GM21717 (cell line): ENCODE measurements at regions not wholly inside any gene's neighbourhood (a gene's known extent, or its start where the extent isn't known, plus 50 kb on each side); places are given as distances from the start of the nearest gene placed in this dataset.
A peak's percentile ranks its signal among the peaks of the same experiment; 100 is the strongest.

ENCODE experiments used
- ATAC-seq: cut with Tn5 transposase; IDR thresholded peaks from one replicate; pipeline ENCODE4 v1.9.1; 2021; ENCODE audit warnings: mild to moderate bottlenecking, moderate library complexity; ENCODE audit not compliant: unreplicated experiment

DNA sequence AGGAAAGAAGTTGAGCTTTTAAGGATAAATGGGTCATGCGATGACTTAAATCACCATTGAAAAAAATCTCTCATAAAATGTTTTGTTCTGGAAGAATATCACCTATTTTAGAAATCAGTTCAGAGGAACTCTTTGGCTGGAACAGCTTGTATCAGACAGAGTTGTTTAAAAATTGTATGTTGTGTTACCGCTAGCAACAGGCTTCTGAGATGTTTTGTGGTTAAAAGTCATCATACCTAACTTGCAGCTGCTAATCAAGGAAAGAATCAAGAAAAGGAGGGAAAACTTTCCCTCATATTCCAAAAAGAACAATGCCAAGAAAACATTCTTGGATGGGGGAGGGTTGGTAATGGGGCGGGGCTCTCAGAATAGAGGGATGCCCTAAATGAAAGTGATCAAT, 220.7 kb upstream of the CITED2 start:
- ATAC-seq: no peak

DNA sequence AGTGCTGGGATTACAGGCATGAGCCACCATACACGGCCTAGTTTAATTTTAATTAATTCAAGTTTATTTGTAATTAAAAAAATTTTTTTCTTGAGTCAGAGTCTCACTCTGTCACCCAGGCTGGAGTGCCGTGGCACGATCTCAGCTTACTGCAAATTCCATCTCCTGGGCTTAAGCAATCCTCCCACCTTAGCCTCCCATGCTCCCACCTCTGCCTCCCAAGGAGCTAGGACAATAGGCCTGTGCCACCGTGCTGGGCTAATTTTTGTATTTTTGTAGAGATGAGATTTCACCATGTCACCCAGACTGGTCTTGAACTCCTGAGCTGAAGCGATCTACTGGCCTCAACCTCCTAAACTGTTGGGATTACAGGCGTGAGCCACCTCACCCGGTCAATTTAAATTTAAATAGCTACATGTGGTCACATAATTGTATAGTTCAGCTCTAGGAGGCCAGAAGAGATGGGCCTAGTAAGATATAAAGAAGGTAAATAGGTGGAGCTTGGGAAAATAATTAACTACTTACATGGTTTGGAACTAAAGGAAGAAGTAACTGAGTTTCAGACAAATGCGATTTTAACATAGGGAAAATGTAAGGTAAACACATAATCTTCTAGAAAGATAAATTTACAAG, 220.0 kb upstream of the CITED2 start:
- no peak for ATAC-seq

DNA sequence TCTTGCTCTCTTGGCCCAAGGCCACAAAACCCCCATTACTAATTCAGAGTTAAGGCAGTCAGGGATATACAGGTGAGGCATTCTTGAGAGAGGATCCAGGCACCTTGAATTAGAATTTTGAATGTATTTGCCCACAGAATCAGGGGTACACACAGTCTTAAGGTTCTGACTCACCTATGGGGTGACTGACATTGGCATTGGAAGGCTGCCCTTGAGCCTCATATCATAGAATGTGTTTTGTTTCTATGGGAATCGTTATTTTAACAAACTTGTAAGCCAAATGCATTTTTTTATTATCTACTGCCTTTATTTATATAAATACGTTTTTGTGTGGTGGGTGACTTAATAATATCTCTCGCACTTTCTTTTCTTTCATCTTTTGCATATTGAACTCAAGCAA, 218.6 kb upstream of the CITED2 start:
- no peak for ATAC-seq

DNA sequence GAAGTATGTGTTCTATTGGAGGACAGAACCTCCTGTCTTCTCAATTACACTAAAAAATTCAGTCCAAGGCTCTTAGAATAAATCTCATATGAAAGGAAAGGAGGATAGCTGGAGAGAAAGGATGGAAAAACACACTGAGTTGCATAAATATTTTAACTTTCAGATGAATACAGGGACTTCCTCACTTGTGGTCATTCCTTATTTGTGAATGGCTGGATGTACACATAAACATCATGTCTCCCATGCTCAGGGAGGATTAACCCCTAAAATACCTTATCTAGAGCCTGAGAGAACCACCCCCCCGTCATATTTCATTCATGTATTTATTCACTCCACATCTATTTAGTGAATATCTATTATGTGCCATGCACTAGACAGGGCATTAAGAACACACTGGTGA, 217.6 kb upstream of the CITED2 start:
- no peak for ATAC-seq

DNA sequence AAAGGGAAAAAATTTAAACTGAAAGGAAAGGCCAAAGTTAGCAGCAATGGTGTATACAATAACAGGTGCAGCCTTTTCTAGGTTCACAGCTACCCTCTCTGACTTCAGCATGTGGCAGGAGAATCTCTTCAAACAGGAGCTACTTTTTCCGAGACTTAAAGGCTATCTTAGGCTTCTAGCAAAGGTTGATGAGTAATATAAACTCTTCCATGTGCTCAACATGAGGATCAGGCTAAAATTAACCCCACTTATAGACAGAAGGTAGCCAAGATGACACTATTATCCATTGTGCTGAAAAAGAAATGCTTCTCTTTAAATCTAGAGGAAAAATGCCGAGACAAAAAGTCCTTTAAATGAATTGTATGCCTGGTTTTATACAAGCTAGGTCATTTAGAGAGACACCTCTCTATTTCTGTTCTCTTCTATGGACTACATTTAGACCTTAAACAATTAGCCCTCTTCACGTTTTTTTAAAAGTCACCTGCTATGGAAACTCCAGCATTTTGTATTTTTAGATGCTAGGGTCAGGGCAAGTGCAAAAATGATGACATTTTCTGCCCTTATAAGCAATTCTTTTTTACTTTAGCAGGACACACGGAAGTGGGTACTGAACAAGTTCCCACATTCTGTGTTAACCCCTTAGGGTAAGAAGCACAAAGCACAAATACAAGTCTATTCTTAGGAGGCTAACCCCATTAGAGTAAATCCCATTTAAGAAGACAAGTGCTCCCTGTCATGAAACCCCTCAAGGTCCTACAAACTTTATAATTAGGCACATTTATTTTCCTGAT, 216.8 kb upstream of the CITED2 start:
- ATAC-seq: no peak

DNA sequence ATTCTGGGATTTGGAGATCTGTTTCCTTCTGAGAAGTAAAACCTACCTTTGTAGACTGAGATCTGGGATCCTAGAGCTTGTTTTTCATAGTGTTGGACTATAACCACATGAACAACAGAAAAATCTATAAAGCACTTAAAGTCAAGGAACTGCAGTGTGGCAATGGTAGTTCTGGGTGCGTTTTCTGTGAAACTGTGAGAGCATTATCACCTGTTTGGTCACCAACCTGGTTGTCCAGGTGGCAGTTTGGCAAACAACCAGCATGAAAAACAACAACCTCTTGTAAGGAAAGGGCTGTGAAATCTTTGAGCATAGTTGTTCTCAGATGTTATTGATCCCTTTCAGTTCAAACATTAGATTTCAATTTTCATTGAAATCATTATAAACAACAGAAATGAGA, 215.8 kb upstream of the CITED2 start:
- no peak for ATAC-seq

DNA sequence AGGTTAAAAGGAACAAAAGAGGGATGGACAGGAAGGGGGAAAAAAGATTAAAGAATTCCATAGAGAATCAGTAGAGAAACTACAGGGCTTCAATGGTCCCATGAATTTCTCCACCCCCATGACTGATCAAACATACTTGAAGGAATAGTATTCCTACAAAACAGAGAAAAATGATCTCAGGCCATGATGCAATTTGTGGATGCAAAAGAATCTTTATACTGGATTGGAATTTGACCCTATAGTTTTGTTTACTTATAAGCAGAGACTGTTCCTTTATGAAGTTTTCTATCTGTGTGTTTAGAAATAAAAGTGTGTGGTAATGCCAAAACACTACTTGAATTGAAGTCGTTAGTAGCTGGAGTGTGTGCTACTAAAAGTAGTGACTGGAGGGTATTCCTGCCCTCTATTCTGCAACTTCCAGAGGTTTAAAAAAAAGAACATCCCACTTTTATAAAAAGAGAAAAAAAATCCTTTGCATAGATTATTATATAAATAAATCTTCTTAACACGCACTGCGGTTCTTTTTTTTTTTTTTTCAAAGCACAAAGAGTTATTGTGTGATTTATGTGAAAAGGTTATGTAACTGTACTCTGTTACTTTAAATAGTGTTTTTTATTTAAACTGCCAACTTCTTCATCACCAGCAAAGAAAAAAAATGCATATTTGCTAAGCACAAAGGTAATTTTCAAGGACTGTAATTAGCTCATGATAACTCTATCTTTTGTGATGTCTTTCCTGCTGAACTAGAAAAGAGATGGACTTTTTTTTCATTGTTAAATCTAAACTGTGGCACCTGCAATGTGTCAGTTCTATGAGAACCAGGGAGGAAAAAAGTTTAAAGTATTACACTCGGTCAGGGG, 214.5 kb upstream of the CITED2 start:
- ATAC-seq: no peak

DNA sequence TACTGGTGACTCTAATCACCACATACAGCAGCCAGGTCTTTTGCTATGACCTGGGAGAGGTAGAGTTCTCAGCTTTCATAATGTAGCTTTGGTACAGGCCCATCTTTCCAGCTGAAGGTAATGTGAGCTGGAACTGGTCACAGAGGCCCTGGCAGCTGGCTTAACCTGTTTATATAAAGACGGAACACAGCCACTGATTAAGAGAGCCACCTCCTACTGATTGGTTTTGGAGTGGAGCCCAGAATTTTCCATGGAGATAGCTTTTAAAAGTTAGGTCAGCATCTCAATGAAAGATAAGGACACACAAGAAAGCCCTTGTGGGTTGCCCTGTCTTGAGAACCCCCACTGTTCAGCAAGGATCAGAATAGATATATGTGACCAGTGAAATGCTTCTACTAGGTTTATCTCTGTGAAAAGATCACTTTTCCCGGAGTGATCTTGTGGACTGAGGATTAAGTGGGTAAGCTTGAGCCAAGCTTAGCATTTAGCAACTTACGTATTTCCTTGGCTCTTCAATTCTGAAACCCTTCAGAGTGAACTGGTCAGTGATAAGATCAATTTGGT, 213.7 kb upstream of the CITED2 start:
- no peak for ATAC-seq

DNA sequence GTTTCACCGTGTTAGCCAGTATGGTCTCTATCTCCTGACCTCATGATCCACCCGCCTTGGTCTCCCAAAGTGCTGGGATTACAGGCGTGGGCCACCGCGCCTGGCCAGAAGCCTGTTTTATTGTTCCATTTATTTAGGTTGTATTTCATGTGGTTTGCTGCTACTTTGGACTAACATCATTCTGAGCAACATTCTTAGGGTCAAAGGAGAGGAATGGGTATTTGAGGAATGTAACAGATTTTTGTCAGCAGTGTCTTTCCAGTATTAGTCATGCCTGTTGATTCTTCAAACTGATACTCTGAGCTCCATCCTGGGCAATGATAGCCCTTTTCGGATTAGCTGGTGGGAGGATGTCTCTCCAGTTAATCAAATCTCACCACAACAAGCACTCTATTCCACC, 213.0 kb upstream of the CITED2 start:
- ATAC-seq: no peak

DNA sequence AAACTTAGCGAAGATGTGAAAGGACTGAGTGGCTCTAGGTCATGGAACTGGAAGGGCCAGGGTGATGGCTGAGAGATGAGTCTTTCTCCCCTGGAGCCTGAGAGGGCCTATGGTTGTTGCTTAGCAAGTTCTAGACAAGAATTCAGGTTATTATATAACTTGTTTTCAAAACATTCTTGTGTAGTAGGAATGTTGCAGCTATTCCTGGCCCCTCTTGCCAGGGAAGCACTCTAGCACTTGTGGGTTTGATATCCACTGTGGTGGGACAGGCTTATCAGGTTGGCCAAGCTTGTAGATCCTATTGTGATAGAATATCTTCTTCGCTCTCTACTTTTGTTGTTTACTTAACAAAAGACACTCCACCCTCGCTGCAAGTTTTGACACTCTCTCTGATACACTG, 211.8 kb upstream of the CITED2 start:
- no peak for ATAC-seq

DNA sequence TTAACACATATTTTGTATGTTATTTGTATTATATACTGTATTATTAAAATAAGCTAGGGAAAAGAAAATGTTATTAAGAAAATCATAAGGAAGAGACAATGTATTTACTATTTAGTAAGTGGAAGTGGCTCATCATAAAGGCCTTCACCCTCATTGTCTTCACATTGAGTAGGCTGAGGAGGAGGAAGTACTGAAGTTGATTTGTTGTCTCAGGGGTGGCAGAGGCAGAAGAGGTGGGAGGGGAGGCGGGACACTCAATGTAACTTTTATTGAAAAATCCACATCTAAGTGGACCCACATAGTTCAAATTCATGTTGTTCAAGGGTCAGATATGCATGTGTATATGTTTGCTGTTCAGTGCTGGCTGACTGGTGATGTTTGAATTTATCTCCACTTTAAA, 210.2 kb upstream of the CITED2 start:
- no peak for ATAC-seq

DNA sequence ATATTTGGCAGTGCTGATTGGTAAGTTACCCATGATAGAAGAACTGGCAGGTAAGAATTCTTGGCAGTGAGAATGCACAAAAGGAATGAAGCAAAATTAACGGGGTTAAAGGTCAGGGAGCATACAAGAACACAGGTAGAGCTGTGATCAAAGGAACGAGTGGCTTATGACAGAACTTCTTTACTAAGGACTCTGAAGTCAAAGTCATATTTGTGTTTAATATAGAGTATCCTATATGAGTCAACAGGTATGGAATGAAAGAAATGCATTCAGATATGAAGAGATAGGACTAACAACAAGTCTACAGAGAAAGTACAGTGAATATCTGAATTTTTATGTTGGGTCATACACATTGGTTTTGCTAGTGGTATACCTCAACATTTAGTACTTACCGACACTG, 209.0 kb upstream of the CITED2 start:
- no peak for ATAC-seq

DNA sequence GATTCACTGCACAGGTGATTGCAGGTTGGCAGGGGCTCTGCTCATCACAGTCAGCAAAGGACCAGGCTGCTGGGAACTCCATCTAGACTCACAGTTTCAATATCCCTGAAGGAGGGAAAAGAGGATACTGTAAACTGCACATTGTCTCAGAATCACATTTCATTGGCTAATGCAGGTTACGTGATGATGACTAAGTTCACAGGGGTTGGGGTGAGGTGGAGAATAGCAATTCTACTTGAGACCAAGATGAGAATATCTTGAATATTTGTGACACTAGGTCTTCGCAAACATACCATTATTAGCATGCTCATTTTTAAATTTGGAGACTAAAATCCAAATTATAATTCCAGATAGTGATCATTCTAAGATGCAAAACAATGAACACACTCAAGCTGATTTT, 208.5 kb upstream of the CITED2 start:
- ATAC-seq: no peak

DNA sequence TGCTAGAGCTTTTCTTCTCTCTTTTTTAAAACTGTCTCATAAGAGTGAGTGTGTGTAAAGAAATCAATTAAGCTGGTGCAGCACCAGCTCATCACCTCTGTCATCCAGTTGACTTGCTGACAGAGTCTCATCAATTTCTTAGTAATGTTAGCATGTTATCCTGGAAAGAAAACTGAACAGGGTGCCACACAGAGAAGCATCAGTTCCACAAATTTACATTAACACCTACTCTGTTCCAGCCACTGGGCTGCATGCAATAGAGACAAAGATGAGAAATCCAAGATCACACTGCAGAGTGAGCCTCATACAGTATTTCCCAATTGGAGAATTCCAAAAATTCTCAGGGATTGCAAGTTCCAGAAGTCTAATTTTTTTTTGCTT, 207.0 kb upstream of the CITED2 start:
- ATAC-seq: no peak

DNA sequence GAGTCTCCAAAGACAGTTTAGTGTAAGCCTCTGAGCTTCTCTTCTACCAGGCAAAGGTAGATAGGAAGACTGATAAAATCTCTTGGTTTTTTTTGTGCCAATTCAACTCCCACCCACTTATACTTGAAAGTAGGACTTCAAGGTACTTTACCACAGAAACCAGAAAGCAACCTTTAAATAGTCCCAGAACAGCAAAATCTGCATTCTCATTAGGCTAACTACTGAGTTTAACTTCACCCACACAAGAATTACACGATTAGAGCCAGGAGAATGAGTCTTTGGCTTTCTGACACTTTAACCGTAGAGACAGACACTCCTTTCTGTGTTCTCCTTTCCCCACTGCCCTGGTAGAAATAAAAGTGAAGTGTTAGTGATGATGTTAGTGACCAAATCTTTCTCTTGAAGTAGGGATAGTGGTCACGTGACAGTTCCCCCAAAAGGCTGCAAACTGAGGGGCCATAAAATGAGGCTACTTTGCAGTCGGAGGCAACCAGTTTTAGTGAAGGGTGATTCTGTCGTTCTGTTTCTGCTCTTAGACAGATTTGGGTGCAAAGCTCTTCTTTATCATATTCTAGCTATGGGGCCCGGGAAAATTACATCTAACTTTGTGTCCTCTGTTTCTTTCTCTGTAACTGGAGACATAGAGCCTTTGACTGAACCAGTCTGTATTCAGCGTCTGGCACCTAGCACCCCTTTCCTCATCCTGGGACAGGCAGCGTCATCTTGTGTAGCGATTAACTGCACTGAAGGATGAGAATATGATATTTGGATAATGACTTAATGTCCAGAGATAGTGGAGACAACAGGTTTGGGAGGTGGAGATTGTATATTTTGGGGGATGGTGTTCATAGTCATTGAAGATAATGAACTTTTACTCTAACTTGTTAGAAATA, 206.4 kb upstream of the CITED2 start:
- ATAC-seq: peak; percentile 97

DNA sequence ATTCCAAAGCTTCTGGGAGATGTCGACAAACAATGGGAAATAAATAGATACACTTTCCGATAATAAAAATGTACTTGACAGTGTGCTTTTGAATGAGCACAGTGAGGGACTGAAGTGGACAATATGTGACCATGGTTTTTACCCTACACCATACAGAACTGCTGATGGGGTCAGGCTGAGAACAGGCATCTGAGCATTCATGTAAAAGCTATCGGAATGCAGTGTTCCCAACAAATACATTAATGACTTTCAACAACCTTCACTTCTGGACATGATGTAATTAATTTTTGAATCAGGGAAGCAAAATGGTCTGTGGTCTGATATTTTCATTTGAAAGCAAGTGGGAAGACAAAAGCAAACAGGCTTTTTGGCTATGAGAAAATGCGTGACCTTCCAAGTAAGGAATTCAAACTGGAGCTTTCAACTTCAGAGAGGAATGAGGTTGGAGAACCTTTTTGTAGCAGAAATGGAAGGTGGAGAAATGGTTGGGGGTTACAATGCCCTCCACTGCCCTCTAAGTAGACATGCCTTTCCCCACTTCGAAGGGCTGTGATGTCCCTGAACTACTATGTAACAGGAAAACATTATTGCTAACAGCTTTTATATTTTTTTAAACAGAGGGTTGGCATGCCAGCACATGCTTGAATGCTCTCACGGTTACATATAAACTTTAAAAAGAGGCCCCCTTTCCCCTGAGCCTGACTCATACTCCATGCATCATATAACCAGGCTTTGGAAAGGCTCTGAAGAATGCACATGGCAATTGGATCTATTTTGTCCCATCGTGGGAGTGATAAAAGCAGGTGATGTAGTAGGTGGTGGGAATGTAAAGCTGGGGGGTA, 203.5 kb upstream of the CITED2 start:
- ATAC-seq: no peak

DNA sequence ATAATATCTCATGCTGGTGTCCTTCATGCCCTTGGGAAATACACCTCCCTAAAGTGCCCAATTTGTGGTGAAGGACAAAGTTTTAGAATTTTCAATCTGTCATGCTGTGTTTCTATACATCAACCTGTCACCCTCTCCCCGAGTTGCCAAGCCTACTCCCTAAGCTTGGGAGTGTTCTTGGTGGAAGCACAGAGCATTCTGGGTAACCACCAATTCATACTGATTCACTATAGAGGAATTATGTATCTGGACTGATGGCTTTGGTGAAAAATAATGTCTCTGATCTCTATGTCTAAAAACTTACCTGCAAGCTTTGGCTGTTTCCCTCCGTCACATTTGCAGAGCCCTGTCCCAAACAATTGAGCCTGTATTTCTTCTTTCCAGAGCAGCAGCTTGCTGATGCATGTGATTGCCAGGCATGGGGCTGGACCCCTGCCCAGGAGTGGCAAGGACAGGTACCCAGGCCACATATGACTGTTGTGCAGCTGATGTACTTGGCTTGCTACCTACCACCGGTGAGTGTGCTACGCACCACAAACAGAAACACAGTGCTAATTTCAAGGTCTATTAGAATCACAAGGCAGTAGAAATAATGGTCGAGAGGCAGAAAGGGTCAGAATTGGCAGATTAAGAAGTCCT, 202.8 kb upstream of the CITED2 start:
- no peak for ATAC-seq

DNA sequence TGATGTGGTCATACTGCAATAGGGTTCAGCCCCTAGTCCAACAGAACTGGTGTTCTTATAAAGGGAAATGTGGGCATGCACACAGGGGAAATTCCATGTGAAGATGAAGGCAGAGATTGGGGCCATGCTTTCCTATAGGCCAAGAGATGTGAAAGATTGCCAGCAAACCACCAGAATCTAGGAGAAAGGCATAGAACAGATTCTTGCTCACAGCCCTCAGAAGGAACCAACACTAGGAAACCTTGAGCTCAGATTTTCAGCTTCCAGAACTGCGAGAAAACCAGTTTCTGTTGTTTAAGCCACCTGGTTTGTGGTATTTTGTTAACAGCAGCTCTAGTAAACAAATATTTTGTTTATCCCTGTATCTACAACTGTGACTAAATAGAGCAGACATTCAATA, 197.6 kb upstream of the CITED2 start:
- no peak for ATAC-seq

DNA sequence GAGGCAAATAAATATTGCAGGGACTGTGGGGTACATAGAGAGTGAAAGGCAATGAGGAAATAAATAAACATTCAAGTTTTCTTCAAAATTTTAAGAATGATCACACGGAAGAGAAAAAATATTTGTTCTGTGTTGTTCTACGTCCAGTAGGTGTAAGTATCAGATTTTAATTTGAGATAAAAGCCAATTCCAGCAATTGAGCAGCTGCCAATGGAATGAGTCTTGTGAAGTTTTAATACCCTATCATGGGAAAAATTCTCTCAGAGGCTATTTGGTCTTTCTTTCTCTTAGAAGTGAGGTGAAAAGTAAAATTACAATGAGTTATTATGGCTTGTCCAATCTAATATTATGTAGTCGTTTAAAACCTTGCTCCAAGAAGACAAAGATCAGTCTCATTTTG, 195.7 kb upstream of the CITED2 start:
- no peak for ATAC-seq
